DND-41 (cell line): ENCODE measurements at regions not wholly inside any gene's neighbourhood (a gene's known extent, or its start where the extent isn't known, plus 50 kb on each side); places are given as distances from the start of the nearest gene placed in this dataset.

Experiments used
- ATAC-seq: fragments of 200-7000 bp; cut with Tn5 transposase; 3 replicates; pipeline ENCODE4 v1.9.1; 2021; ENCODE audit warnings: low read depth; ENCODE audit not compliant: insufficient read depth
- DNase-seq: peaks from one replicate; pipeline ENCODE4 v3.0.0-alpha.2; 2020
- H2AFZ ChIP-seq: 2 replicates; pipeline ENCODE4 v1.6.0; 2012; ENCODE audit warnings: low read depth, low read length
- H3K27ac ChIP-seq: 2 replicates; pipeline ENCODE4 v1.5.1; 2012; ENCODE audit warnings: low read length, inconsistent platforms
- H3K27me3 ChIP-seq: fragments of 200-600 bp; sonication (generic); 2 replicates; pipeline ENCODE4 v1.6.0; 2012; ENCODE audit warnings: low read length, mild to moderate bottlenecking, inconsistent platforms; ENCODE audit not compliant: insufficient read depth, poor library complexity
- H3K36me3 ChIP-seq: 2 replicates; pipeline ENCODE4 v1.5.1; 2012; ENCODE audit warnings: low read length, inconsistent platforms; ENCODE audit not compliant: insufficient read depth
- H3K4me1 ChIP-seq: 2 replicates; pipeline ENCODE4 v1.5.1; 2012; ENCODE audit warnings: mild to moderate bottlenecking, low read length; ENCODE audit not compliant: insufficient read depth
- H3K4me2 ChIP-seq: 2 replicates; pipeline ENCODE4 v1.6.0; 2012; ENCODE audit warnings: mild to moderate bottlenecking, moderate library complexity, low read length, inconsistent platforms; ENCODE audit not compliant: insufficient read depth
- H3K4me3 ChIP-seq, 2 experiments: fragments of 200-600 bp in 1 of 2; shearing (Covaris generic) in 1 of 2; 2 replicates each; pipeline ENCODE4 v1.5.1; 2012 to 2016; ENCODE audit warnings: inconsistent platforms in 2 of 2, low read length in 2 of 2, mild to moderate bottlenecking in 2 of 2, low read depth in 1 of 2, moderate library complexity in 1 of 2
- H3K79me2 ChIP-seq: 2 replicates; pipeline ENCODE4 v1.6.0; 2012; ENCODE audit warnings: low read length, inconsistent platforms; ENCODE audit not compliant: insufficient read depth
- H3K9ac ChIP-seq: 2 replicates; pipeline ENCODE4 v1.6.0; 2012; ENCODE audit warnings: low read depth, mild to moderate bottlenecking, inconsistent platforms, low read length, moderate library complexity
- H3K9me3 ChIP-seq: 2 replicates; pipeline ENCODE4 v1.5.1; 2012; ENCODE audit warnings: low read length, moderate library complexity, mild to moderate bottlenecking, inconsistent platforms; ENCODE audit not compliant: insufficient read depth, severe bottlenecking
- H4K20me1 ChIP-seq: 2 replicates; pipeline ENCODE4 v1.6.0; 2012; ENCODE audit warnings: low read length; ENCODE audit not compliant: insufficient read depth
- CTCF ChIP-seq: IDR thresholded peaks from 2 replicates; pipeline ENCODE4 v1.5.1; 2012; ENCODE audit warnings: borderline replicate concordance, low read length, moderate library complexity, mild to moderate bottlenecking; ENCODE audit not compliant: poor library complexity, severe bottlenecking; ENCODE audit errors: extremely low read depth
- EZH2 ChIP-seq: IDR thresholded peaks from 3 replicates; pipeline ENCODE4 v1.6.1; 2012; ENCODE audit warnings: borderline replicate concordance, low read depth, mild to moderate bottlenecking, moderate library complexity, low read length, inconsistent platforms; ENCODE audit not compliant: severe bottlenecking

DNA sequence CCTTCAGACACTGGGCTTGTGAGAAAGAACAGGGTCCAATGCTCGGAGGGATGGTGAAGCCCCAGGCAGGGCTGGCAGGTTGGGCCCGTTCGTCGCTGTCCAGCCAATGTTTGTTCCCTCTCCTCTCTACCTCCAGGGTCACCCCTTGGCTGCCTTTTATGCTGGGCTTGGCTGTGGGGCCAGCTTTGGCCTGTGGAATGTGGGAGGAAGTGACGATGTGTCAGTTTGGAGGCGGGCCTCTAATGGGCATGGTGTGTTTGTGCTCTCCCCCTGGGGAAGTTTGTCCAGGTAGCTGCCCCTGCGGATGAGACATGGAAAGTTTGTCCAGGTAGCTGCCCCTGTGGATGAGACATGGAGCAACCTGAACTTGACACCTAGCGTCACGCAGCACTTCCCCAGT, 236.7 kb downstream of the GLRX3 start:
- no peaks in the 10 kb centered on the region for H3K79me2 ChIP-seq
- ATAC-seq (no peak), DNase-seq (no peak)
- H3K9ac ChIP-seq: no peak overlapping the region
- H3K27ac ChIP-seq: no peak overlapping the region
- H2AFZ ChIP-seq: no peak overlapping the region
- TF ChIP-seq CTCF: no peak
- TF ChIP-seq EZH2: no peak
- H3K4me3 ChIP-seq: no peak overlapping the region
- no peaks in the 10 kb centered on the region for H3K36me3 ChIP-seq
- no peaks in the 10 kb centered on the region for H3K4me1 ChIP-seq
- no peak overlapping the region for H3K4me2 ChIP-seq
- H4K20me1 ChIP-seq: no peaks in the 10 kb centered on the region
- H3K9me3 ChIP-seq: no peaks in the 10 kb centered on the region
- no peaks in the 10 kb centered on the region for H3K27me3 ChIP-seq

DNA sequence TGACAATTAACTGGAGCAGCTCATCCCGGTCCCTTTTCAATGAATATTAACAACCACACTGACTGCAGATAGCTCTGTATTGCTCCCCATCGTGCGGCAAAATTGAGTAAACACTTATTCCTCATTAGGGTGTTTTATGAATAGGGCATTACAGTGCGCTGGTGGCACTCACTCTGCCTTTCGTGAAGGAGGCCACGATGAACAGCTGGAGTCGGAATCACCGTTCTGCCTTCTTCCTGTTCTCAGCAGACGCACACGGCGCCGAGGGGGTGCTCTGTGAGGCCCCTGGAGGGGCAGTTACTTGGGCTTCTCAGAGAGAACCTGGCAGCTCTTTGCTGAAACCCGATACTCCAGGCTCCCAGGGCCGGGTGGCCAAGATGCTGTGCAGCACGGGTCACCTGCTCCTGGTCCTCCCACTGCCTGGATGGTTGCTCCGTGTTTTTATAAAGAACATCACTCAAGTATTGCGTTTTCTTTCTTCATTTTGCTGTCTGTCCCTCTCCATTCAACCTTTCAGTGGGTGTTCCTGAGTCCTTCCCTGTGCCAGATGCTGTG, 241.9 kb downstream of the GLRX3 start:
- H3K9me3 ChIP-seq: peaks cover 3% of the 10 kb centered on the region
- H3K36me3 ChIP-seq: no peaks in the 10 kb centered on the region
- H3K4me1 ChIP-seq: no peaks in the 10 kb centered on the region
- no peak for ATAC-seq
- no peak overlapping the region for H3K4me3 ChIP-seq
- DNase-seq: no peak
- no peaks in the 10 kb centered on the region for H3K27me3 ChIP-seq
- H3K9ac ChIP-seq: no peak overlapping the region
- H3K4me2 ChIP-seq: no peak overlapping the region
- no peaks in the 10 kb centered on the region for H3K79me2 ChIP-seq
- H4K20me1 ChIP-seq: no peaks in the 10 kb centered on the region
- H3K27ac ChIP-seq: no peak overlapping the region
- TF ChIP-seq CTCF: no peak
- TF ChIP-seq EZH2: no peak
- no peak overlapping the region for H2AFZ ChIP-seq

DNA sequence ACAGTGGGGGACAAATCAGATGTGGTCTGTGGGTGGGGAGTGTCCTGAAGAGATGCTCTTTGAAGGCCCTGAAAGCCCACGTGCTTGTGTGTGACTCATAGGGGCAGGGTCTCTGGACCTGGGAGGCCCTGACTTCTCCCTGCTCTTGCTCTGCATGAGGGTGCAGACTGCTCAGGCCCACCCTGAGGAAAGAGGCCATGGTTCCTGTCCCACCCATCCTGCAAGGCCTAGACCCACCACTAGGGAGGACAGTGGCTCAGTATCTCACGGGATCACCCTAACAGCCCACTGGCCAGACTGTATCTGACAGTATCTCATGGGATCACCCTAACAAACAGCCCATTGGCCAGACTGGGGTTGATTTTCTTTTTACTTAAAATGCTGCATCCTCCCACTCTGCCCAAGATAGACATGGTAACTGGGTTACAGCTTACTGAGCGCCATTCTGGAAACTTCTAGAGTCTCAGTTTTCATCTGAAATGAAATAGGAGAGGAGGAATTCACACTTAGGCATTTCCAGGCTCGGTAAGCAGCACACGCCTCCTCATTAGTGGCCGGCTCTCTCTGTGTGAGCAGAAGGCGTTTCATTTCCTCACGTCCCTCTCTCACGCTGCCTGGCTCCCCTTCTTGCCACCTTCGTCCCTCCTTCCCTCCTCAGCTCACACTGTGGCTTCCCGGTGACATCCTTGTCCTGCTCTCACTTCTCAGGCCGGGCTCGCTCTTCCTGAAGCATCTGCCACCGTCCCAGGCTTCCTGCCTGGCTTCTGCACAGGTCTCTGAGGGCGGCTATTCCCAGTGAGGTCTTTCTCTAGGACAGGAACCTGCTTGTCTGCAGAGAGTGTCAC, 242.6 kb downstream of the GLRX3 start:
- ATAC-seq (no peak; the same call in 2 of the 3 replicates), DNase-seq (no peak)
- H3K79me2 ChIP-seq: no peaks in the 10 kb centered on the region
- H3K4me1 ChIP-seq: no peaks in the 10 kb centered on the region
- H3K36me3 ChIP-seq: no peaks in the 10 kb centered on the region
- H2AFZ ChIP-seq: no peak overlapping the region
- H3K4me2 ChIP-seq: no peak overlapping the region
- no peaks in the 10 kb centered on the region for H3K27me3 ChIP-seq
- H4K20me1 ChIP-seq: no peaks in the 10 kb centered on the region
- H3K9ac ChIP-seq: no peak overlapping the region
- peaks cover 3% of the 10 kb centered on the region for H3K9me3 ChIP-seq
- no peak overlapping the region for H3K27ac ChIP-seq
- no peak for TF ChIP-seq EZH2
- peak; percentile 17 for TF ChIP-seq CTCF
- H3K4me3 ChIP-seq: no peak overlapping the region
